Erythroblast (primary cell): ENCODE measurements at regions not wholly inside any gene's neighbourhood (a gene's known extent, or its start where the extent isn't known, plus 50 kb on each side); places are given as distances from the start of the nearest gene placed in this dataset.

Source experiments
- DNase-seq, 2 experiments: peaks; one replicate each; lab custom pipeline; 2025; lab: John Stamatoyannopoulos, UW
- GATA1 ChIP-seq: IDR thresholded peaks from 2 replicates; pipeline ENCODE4 v1.6.1; 2011; ENCODE audit warnings: low read depth, mild to moderate bottlenecking, control low read depth, low read length, moderate library complexity
- POLR2A ChIP-seq: IDR thresholded peaks from 2 replicates; pipeline ENCODE4 v1.6.1; 2011; ENCODE audit warnings: mild to moderate bottlenecking, low read length

GRCh38 chr13:50707628-50708027 lies 135.9 kb downstream of the DLEU7 start:
- TF ChIP-seq POLR2A: no peak
- no peak for TF ChIP-seq GATA1
- no peak for DNase-seq

- TF ChIP-seq GATA1 (no peak), POLR2A (no peak)
- DNase-seq: no peak
Measured at GRCh38 chr13:50708461-50708860, 135.0 kb downstream of the DLEU7 start.

- no peak for TF ChIP-seq POLR2A
- TF ChIP-seq GATA1: no peak
- no peak for DNase-seq
Measured at GRCh38 chr13:50709058-50709457, 134.4 kb downstream of the DLEU7 start.

- no peak for DNase-seq
- no peak for TF ChIP-seq POLR2A
- TF ChIP-seq GATA1: no peak
Measured at GRCh38 chr13:50711131-50711815, 132.2 kb downstream of the DLEU7 start.

- DNase-seq: no peak
Measured at GRCh38 chr13:50711996-50712395, 131.5 kb downstream of the DLEU7 start.

GRCh38 chr13:50712456-50712855 lies 131.0 kb downstream of the DLEU7 start:
- TF ChIP-seq POLR2A: no peak
- no peak for TF ChIP-seq GATA1
- no peak for DNase-seq

More at GRCh38 chr13:50711996-50712395, 131.5 kb downstream of the DLEU7 start:
- no peak for TF ChIP-seq POLR2A
- TF ChIP-seq GATA1: no peak

GRCh38 chr13:50712881-50713280 lies 130.6 kb downstream of the DLEU7 start:
- TF ChIP-seq GATA1 (no peak), POLR2A (no peak)
- DNase-seq: no peak

GRCh38 chr13:50713523-50714248 lies 129.8 kb downstream of the DLEU7 start:
- no peak for TF ChIP-seq GATA1
- TF ChIP-seq POLR2A: no peak
- DNase-seq: no peak

GRCh38 chr13:50714891-50715290 lies 128.6 kb downstream of the DLEU7 start:
- DNase-seq: no peak
- TF ChIP-seq POLR2A: no peak
- TF ChIP-seq GATA1: no peak

- DNase-seq: no peak
- TF ChIP-seq GATA1 (no peak), POLR2A (no peak)
Measured at GRCh38 chr13:50715402-50716146, 127.9 kb downstream of the DLEU7 start.

- TF ChIP-seq GATA1: no peak
- TF ChIP-seq POLR2A: no peak
- peak; percentile 10 to 50 for DNase-seq
Measured at GRCh38 chr13:50720861-50721671, 122.4 kb downstream of the DLEU7 start.

GRCh38 chr13:50721672-50721992 lies 121.9 kb downstream of the DLEU7 start:
- DNase-seq: no peak
- TF ChIP-seq GATA1: no peak
- no peak for TF ChIP-seq POLR2A

- no peak for DNase-seq
- no peak for TF ChIP-seq GATA1
- no peak for TF ChIP-seq POLR2A
Measured at GRCh38 chr13:50722440-50723125, 120.9 kb downstream of the DLEU7 start.

- no peak for TF ChIP-seq GATA1
- no peak for TF ChIP-seq POLR2A
- no peak for DNase-seq
Measured at GRCh38 chr13:50724438-50724837, 119.1 kb downstream of the DLEU7 start.
